OCI-LY7 (cell line): ENCODE measurements at regions not wholly inside any gene's neighbourhood (a gene's known extent, or its start where the extent isn't known, plus 50 kb on each side); places are given as distances from the start of the nearest gene placed in this dataset.

ENCODE experiments used
- EZH2phosphoT487 ChIP-seq: fragments of 200-600 bp; sonication (generic); IDR thresholded peaks from 2 replicates; pipeline ENCODE4 v1.6.1; 2018; ENCODE audit warnings: low read depth, borderline replicate concordance, mild to moderate bottlenecking, mixed run types, antibody characterized with exemption, low read length, moderate library complexity, mixed read lengths
- TF ChIP-seq, protein P1 (sequence below): fragments of 200-600 bp; sonication (generic); conservative IDR thresholded peaks from 2 replicates; pipeline ENCODE4 v1.5.1; 2014; ENCODE audit warnings: mild to moderate bottlenecking, antibody characterized with exemption, low read length, moderate library complexity, mixed read lengths

DNA sequence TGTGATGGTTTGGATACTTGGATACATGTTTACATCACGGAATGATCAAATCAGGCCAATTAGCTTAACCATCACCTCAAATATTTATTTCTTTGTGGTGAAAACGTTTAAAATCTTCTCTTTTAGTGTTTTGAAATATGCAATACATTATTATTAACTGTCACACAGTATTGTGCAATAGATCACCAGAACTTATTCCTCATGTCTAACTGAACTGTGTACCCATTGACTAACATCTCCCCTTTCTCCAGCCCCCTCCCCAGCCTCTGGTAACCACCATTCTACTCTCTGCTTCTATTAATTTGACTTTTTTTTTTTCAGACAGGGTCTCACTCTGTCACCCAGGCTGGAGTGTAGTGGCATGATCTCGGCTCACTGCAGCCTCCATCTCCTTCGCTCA, 471.9 kb downstream of the BCOR start:
- TF ChIP-seq, protein P1, sequence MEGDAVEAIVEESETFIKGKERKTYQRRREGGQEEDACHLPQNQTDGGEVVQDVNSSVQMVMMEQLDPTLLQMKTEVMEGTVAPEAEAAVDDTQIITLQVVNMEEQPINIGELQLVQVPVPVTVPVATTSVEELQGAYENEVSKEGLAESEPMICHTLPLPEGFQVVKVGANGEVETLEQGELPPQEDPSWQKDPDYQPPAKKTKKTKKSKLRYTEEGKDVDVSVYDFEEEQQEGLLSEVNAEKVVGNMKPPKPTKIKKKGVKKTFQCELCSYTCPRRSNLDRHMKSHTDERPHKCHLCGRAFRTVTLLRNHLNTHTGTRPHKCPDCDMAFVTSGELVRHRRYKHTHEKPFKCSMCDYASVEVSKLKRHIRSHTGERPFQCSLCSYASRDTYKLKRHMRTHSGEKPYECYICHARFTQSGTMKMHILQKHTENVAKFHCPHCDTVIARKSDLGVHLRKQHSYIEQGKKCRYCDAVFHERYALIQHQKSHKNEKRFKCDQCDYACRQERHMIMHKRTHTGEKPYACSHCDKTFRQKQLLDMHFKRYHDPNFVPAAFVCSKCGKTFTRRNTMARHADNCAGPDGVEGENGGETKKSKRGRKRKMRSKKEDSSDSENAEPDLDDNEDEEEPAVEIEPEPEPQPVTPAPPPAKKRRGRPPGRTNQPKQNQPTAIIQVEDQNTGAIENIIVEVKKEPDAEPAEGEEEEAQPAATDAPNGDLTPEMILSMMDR, result no peak
- TF ChIP-seq EZH2phosphoT487, result no peak
